ENCODE measurements at regions not wholly inside any gene's neighbourhood (a gene's known extent, or its start where the extent isn't known, plus 50 kb on each side); places are given as distances from the start of the nearest gene placed in this dataset.

DNA sequence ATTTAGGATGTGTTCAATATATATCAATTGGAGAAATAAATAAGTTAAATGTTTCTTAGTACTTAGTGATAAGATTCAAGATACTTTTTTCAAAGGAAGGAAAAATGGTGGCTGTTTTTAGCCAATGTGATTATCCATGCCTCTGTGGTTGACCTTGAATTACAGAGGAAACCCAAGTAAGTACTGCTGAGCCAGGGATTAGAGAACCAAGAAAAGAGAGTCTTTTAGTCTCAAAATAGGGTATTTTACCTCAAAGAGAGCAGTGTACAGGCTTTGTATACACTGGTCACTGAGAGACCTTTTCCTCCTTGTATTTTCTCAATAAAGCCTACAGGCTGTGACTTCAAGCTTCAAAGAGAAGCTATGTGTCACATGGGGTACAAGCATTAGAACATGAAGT is 1075.3 kb downstream of the ADGRL3 start:
- TF ChIP-seq ZNF331 (CRISPR knock-in tag; IDR thresholded peaks at IDR 0.05; ENCODE audit: low read depth) = no peak
- TF ChIP-seq STAT1 (IDR thresholded peaks at IDR 0.05; ENCODE audit: unreplicated experiment) = no peak
- no peak for TF ChIP-seq CREB1 (CRISPR knock-in tag; IDR thresholded peaks at IDR 0.05; ENCODE audit: low read depth)
- no peak for TF ChIP-seq JUNB (IDR thresholded peaks at IDR 0.05; ENCODE audit: unreplicated experiment)
- TF ChIP-seq EZH2 (IDR thresholded peaks at IDR 0.05; ENCODE audit: low read depth, unreplicated experiment) = no peak
- TF ChIP-seq, protein P1, sequence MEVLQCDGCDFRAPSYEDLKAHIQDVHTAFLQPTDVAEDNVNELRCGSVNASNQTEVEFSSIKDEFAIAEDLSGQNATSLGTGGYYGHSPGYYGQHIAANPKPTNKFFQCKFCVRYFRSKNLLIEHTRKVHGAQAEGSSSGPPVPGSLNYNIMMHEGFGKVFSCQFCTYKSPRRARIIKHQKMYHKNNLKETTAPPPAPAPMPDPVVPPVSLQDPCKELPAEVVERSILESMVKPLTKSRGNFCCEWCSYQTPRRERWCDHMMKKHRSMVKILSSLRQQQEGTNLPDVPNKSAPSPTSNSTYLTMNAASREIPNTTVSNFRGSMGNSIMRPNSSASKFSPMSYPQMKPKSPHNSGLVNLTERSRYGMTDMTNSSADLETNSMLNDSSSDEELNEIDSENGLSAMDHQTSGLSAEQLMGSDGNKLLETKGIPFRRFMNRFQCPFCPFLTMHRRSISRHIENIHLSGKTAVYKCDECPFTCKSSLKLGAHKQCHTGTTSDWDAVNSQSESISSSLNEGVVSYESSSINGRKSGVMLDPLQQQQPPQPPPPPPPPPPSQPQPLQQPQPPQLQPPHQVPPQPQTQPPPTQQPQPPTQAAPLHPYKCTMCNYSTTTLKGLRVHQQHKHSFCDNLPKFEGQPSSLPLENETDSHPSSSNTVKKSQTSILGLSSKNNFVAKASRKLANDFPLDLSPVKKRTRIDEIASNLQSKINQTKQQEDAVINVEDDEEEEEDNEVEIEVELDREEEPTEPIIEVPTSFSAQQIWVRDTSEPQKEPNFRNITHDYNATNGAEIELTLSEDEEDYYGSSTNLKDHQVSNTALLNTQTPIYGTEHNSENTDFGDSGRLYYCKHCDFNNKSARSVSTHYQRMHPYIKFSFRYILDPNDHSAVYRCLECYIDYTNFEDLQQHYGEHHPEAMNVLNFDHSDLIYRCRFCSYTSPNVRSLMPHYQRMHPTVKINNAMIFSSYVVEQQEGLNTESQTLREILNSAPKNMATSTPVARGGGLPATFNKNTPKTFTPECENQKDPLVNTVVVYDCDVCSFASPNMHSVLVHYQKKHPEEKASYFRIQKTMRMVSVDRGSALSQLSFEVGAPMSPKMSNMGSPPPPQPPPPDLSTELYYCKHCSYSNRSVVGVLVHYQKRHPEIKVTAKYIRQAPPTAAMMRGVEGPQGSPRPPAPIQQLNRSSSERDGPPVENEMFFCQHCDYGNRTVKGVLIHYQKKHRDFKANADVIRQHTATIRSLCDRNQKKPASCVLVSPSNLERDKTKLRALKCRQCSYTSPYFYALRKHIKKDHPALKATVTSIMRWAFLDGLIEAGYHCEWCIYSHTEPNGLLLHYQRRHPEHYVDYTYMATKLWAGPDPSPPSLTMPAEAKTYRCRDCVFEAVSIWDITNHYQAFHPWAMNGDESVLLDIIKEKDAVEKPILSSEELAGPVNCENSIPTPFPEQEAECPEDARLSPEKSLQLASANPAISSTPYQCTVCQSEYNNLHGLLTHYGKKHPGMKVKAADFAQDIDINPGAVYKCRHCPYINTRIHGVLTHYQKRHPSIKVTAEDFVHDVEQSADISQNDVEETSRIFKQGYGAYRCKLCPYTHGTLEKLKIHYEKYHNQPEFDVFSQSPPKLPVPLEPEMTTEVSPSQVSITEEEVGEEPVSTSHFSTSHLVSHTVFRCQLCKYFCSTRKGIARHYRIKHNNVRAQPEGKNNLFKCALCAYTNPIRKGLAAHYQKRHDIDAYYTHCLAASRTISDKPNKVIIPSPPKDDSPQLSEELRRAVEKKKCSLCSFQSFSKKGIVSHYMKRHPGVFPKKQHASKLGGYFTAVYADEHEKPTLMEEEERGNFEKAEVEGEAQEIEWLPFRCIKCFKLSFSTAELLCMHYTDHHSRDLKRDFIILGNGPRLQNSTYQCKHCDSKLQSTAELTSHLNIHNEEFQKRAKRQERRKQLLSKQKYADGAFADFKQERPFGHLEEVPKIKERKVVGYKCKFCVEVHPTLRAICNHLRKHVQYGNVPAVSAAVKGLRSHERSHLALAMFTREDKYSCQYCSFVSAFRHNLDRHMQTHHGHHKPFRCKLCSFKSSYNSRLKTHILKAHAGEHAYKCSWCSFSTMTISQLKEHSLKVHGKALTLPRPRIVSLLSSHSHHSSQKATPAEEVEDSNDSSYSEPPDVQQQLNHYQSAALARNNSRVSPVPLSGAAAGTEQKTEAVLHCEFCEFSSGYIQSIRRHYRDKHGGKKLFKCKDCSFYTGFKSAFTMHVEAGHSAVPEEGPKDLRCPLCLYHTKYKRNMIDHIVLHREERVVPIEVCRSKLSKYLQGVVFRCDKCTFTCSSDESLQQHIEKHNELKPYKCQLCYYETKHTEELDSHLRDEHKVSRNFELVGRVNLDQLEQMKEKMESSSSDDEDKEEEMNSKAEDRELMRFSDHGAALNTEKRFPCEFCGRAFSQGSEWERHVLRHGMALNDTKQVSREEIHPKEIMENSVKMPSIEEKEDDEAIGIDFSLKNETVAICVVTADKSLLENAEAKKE (CRISPR knock-in tag; IDR thresholded peaks at IDR 0.05) = no peak
- TF ChIP-seq, protein P2, sequence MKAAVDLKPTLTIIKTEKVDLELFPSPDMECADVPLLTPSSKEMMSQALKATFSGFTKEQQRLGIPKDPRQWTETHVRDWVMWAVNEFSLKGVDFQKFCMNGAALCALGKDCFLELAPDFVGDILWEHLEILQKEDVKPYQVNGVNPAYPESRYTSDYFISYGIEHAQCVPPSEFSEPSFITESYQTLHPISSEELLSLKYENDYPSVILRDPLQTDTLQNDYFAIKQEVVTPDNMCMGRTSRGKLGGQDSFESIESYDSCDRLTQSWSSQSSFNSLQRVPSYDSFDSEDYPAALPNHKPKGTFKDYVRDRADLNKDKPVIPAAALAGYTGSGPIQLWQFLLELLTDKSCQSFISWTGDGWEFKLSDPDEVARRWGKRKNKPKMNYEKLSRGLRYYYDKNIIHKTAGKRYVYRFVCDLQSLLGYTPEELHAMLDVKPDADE (IDR thresholded peaks at IDR 0.05) = no peak
- TF ChIP-seq, protein P3, sequence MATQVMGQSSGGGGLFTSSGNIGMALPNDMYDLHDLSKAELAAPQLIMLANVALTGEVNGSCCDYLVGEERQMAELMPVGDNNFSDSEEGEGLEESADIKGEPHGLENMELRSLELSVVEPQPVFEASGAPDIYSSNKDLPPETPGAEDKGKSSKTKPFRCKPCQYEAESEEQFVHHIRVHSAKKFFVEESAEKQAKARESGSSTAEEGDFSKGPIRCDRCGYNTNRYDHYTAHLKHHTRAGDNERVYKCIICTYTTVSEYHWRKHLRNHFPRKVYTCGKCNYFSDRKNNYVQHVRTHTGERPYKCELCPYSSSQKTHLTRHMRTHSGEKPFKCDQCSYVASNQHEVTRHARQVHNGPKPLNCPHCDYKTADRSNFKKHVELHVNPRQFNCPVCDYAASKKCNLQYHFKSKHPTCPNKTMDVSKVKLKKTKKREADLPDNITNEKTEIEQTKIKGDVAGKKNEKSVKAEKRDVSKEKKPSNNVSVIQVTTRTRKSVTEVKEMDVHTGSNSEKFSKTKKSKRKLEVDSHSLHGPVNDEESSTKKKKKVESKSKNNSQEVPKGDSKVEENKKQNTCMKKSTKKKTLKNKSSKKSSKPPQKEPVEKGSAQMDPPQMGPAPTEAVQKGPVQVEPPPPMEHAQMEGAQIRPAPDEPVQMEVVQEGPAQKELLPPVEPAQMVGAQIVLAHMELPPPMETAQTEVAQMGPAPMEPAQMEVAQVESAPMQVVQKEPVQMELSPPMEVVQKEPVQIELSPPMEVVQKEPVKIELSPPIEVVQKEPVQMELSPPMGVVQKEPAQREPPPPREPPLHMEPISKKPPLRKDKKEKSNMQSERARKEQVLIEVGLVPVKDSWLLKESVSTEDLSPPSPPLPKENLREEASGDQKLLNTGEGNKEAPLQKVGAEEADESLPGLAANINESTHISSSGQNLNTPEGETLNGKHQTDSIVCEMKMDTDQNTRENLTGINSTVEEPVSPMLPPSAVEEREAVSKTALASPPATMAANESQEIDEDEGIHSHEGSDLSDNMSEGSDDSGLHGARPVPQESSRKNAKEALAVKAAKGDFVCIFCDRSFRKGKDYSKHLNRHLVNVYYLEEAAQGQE (IDR thresholded peaks at IDR 0.05; ENCODE audit: unreplicated experiment) = no peak
- no peak for TF ChIP-seq ZNF114 (CRISPR knock-in tag; IDR thresholded peaks at IDR 0.05)
- TF ChIP-seq, protein P4, sequence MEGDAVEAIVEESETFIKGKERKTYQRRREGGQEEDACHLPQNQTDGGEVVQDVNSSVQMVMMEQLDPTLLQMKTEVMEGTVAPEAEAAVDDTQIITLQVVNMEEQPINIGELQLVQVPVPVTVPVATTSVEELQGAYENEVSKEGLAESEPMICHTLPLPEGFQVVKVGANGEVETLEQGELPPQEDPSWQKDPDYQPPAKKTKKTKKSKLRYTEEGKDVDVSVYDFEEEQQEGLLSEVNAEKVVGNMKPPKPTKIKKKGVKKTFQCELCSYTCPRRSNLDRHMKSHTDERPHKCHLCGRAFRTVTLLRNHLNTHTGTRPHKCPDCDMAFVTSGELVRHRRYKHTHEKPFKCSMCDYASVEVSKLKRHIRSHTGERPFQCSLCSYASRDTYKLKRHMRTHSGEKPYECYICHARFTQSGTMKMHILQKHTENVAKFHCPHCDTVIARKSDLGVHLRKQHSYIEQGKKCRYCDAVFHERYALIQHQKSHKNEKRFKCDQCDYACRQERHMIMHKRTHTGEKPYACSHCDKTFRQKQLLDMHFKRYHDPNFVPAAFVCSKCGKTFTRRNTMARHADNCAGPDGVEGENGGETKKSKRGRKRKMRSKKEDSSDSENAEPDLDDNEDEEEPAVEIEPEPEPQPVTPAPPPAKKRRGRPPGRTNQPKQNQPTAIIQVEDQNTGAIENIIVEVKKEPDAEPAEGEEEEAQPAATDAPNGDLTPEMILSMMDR (conservative IDR thresholded peaks at IDR 0.05; ENCODE audit: low read depth in 2 of 2) = no peak
- TF ChIP-seq POLR2AphosphoS5 (IDR thresholded peaks at IDR 0.05; ENCODE audit: low read depth) = no peak
- no peak for TF ChIP-seq EZH2phosphoT487 (IDR thresholded peaks at IDR 0.05; ENCODE audit: unreplicated experiment)
- Histone ChIP-seq H3F3A (replicated peaks; ENCODE audit: low read depth) (no peaks in the 10 kb centered on the region), H3K27me3 (ENCODE audit: insufficient read depth) (no peaks in the 10 kb centered on the region), H3K4me3 (no peak overlapping the region), H3K36me3 (ENCODE audit: insufficient read depth) (no peaks in the 10 kb centered on the region), H2AFZ (no peak overlapping the region; the same call in 1 of the 2 replicates), H3K9me2 (ENCODE audit: insufficient read depth) (peaks cover 7% of the 10 kb centered on the region; the same call in 1 of the 2 replicates), H3K4me2 (no peak overlapping the region), H4K20me1 (replicated peaks; ENCODE audit: insufficient read depth) (no peaks in the 10 kb centered on the region), H3K27ac (ENCODE audit: low read depth) (no peak overlapping the region), H3K79me2 (replicated peaks; ENCODE audit: insufficient read depth) (no peaks in the 10 kb centered on the region), H3K4me1 (ENCODE audit: insufficient read depth) (no peaks in the 10 kb centered on the region)
- H3K27ac Mint-ChIP-seq = no peak overlapping the region
- no peaks in the 10 kb centered on the region for H3K9me3 Mint-ChIP-seq
- no peaks in the 10 kb centered on the region for H3K36me3 Mint-ChIP-seq (ENCODE audit: low read depth)
- ATAC-seq (no peak), DNase-seq (ENCODE audit: low spot score) (no peak)
- H3K27me3 Mint-ChIP-seq (ENCODE audit: insufficient read depth, low read depth, poor library complexity) = peaks cover 2% of the 10 kb centered on the region
- H3K4me1 Mint-ChIP-seq = no peaks in the 10 kb centered on the region; the same call in 2 of the 3 replicates
- no peak overlapping the region for H3K4me3 Mint-ChIP-seq
